ENCODE measurements at regions not wholly inside any gene's neighbourhood (a gene's known extent, or its start where the extent isn't known, plus 50 kb on each side); places are given as distances from the start of the nearest gene placed in this dataset.
A peak's percentile ranks its signal among the peaks of the same experiment; 100 is the strongest.
"Not testable (repeated sequence)": the region's sequence is repeated elsewhere in the genome, so short reads cannot be mapped to it uniquely, and the experiment has no call there.

GRCh38 chr20:52361650-52362049 is 170.1 kb upstream of the ZFP64 start:
- no peak for DNase-seq

DNA sequence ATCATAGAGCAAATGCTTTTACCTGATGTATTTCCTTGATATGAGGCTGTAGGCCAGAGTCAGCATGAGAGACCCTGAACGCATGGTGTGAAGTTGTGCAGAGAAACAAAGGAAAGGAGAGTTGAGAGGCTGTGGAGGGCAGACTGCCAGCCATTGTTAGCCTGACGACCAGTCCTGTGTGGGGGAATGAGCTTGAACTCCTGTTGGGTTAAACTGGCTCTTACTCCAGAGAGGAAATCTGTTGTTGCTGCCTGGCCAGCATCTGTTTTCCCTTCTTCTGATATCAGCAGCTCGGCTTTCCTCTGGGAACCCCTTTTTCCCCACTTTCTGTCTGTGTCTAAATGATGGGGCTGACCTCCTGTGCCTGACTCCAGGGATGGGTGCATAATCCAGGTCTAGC is 158.2 kb upstream of the ZFP64 start:
- DNase-seq: no peak

GRCh38 chr20:52348434-52348833 is 156.9 kb upstream of the ZFP64 start:
- no peak for DNase-seq

DNA sequence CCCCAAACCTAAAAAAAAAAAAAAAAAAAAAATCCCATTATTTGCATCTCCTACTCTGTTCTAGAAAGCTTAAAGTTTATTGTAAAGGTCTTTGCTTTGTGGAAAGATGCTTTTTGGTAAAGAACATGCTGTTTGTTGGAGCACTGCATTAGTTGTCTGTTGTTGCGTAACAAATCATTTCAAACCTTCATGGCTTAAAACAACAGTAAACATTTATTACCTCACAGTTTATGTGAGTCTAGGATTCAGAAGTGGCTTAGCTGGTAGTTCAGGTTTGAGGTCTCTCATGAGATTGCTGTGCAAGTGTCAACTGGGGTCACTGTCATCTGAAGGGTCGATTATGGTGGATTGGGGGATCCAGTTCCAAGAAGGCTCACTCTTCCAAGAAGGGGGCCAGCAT is 155.2 kb upstream of the ZFP64 start:
- DNase-seq: no peak

DNA sequence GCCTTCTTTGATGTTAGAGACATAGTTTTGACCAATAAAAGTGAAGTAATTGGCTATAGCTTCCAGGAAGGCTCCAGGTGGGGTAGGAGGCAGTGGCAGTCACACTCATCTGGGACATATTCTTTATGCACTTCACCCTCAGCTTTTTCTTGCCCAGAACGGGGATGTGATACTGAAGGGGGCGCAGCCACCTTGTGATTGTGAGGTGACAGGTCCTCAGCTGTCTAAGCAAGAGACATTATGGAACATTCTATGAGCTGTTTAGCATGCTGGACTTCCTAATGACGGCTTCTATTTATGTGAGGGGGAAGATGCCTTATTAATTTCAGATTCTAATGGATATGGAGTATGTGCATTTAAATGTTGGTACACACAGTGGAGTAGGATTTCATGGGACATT is 151.3 kb upstream of the ZFP64 start:
- DNase-seq: no peak

DNA sequence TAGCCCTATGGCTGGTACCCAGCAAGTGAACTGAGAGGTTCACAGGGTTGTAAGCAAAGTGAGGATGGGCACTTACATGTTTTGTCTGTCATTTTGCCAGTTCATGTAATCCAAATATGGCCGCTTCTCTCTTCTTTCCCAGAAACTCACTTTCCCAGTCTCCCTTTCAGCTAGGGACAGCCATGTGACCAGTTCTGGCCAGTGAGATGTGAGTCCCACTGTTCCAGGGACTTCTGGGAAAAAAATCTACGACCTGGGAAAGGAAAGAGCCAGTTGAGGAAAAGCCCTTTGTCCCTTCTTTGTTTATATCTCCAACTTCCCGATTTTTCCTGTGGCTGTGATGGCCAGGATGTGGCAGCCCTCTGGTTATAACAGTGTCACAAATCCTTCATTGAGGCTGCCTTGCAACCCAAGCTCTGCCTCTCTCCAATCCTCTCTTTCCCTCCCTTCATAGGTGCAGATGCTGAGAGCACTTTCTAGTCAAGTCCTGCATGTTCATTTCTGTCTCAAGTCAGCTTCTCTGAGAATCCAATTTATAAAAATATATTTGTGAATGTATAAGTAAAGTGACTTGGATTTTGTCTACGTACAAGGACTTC is 148.6 kb upstream of the ZFP64 start:
- DNase-seq: no peak

DNA sequence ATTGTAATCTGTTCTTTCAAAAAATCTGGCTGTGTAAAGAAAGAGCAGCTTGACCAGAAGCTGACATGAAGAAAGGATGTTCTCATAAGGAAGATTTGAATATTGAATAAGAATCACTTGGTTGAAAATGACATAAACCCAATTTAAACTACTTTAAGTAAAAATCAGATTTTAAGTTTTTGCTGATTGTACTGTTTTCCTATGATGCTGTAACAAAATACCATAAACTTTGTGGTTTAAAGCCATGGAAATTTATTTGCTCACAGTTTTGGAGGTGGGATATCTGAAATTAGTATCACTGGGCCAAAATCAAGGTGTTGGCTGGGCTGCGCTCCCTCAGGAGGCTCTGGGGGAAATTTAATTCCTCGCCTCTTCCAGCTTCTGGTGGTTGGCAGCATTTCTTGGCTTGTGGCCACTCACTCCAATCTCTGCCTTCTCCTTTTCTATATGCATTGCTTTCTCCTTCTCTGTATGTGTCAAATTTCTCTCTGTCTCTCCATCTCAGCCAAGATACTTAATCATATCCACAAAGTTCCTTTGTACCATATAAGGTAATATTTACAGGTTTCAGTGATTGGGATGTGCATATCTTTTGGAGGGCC is 141.2 kb upstream of the ZFP64 start:
- no peak for DNase-seq

GRCh38 chr20:52332230-52332629 is 140.7 kb upstream of the ZFP64 start:
- DNase-seq: no peak

GRCh38 chr20:52331655-52332054 is 140.1 kb upstream of the ZFP64 start:
- DNase-seq: no peak

DNA sequence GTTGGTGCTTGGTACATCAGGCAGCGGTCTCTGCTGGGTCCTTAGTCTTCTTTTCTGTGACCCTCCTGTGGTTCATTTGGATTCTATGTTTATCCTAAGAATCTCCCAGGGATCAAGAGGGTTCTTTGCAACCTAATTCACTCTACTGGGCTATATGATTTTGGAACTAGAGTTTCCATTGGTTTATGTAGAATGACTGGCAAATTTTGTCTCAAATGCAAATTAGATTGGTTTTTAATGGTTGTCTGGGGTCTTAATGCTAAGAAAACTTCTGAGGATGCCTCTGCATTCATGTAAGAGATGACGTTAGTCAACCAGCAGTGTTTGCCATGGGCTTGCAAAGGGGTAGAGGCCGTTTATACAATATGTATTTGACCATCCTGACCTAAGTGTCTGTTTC is 129.8 kb upstream of the ZFP64 start:
- no peak for DNase-seq

- no peak for DNase-seq
These were observed 127.1 kb upstream of the ZFP64 start for GRCh38 chr20:52318651-52319050.

DNA sequence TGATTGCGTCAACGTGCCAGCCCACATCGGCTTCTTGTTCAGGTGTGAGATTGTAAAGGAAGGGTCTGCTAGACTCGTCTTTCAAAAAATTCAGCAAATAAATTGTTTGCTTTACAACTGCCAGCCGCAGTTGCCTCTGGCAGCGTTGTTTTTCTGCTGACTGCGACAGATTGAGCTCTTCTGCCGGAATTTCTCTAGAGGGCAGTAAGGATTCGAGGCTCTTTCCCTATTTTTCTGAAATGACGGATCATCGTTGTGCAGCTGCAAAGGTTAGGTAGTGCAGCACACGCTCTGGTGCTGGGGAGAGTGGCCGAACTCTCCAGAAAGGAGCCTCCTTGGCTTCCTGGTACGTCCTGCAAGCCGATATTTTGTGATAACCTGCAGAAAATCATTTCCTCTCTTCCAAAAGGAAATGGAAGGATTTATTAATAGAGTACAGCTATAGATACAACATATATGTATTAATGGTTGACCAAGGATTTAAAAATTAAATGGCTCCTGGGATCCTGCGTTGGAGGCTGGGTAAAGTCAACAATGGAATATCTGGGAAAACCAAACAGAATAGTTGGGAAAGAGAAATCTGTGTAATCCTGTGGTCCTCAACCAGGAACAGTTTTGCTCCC is 121.9 kb upstream of the ZFP64 start:
- DNase-seq: peak; percentile 45

DNA sequence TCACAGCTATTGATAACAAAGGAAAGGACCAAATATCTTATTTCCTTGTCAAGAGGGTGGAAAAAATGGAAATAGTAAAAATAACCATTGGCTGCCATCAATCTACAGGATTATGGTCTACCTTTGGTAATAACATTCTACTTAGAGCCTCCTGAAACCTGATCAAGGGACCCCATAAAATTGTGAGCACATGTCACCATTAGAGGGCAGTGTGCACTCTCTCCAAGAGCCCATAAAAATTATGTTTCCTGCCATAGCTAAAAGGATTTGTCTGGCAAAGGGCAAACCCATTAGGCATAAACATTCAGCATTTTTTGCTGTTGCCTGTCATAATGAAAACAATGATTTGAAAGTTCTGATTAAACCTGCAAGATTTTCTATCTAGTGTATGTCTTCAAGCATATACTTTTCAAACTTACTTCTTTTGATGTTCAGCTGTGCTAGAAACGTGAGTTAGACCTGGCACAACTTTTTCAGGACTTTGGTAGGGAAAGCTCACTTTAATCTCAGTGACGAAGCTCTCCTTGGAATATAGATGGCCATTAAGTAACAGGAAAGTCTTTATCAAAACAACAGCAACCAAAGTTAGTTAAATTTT is 120.7 kb upstream of the ZFP64 start:
- no peak for DNase-seq

DNA sequence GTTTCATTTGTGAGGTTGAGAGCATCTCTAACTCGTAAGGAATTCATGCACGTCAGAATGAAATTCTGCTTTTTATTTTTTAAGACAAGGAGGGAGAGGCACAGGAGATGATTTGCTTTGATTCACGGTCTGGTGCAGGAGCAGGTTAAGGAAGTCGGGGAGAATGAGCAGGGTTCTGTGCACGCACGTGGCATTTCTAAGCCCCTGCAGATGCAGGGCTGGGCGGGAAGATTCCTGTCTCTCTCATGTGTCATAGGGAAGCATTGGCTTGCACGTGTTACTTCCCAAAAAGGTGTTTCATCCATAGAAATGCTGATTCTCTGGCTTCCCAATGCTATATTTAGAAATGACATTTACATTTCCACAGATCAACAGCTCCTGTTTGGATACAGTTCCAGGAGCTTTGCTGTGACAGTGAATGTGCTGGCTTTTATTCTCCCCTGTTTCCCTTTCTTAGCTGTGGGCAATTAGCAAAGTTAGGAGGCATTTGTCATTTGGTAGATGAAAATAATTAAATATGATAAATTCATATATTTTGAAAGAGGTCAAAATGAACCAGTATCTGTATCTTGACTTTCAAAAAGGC is 119.7 kb upstream of the ZFP64 start:
- DNase-seq: no peak

DNA sequence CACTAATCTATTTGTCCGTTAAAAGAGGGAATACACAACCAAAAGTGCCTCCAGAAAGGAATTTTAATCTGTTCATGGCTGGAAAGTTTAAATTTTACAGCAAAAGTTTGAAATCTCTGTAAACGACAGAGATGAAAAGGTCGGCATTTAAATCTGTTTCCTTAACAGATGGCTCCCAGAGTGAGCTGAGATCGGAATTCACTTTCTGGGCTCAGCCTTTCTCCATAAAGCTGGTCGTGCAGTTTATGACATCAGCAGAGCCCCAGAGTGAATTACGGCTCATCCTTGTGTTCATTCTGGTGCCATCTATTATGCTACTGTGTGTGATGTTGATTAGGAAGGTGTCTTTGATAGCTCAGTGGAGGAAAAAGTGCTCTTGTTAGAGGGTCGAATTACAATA is 117.6 kb upstream of the ZFP64 start:
- no peak for DNase-seq

GRCh38 chr20:52306477-52306876 is 114.9 kb upstream of the ZFP64 start:
- DNase-seq: no peak

DNA sequence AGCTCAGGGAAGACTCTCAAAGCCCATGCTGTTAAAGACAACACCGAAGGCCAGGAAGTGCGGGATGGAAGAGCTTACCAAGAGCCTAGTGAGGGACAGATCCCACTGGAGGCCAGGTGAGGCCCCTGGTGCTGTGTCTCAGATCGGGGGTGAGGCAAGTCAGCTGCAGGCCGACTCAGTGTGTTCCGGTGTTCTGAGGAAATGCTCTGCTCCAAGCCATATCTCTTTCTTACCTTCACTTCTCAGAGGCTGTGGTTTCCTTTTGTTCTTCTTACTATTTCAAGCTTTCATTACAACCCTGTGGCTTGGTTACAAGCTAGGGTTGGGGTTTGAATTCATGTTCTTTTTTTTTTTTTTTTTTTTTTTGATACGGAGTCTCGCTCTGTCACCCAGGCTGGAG is 114.3 kb upstream of the ZFP64 start:
- DNase-seq: no peak

DNA sequence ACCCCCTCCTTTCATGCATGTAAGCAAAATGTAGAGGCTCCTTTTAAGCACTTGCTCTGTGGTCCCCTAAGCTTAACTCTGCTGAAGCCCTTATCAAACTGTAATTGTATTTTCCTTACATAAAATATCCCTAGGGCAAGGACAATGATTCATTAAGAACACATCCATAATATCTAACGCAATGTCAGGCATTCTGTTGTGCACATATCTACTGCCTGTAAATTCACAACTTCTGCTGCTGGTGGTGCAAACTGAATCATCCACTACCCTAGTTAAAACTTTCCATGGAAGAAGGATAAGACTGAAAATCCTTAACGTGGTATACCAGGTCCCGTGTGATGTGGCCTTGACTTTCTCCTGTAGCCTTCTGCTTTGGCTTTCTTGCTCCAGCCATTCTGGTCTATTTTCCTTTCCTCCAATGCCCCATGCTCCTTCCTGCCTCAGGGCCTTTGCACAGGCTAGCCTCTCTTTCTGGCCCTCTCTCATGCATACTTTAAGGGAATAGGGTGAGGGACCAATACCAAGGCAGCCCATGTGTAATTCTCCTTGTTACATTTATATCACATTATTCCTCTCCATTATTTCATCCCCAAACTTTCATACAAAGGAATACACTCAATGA is 113.6 kb upstream of the ZFP64 start:
- no peak for DNase-seq

DNA sequence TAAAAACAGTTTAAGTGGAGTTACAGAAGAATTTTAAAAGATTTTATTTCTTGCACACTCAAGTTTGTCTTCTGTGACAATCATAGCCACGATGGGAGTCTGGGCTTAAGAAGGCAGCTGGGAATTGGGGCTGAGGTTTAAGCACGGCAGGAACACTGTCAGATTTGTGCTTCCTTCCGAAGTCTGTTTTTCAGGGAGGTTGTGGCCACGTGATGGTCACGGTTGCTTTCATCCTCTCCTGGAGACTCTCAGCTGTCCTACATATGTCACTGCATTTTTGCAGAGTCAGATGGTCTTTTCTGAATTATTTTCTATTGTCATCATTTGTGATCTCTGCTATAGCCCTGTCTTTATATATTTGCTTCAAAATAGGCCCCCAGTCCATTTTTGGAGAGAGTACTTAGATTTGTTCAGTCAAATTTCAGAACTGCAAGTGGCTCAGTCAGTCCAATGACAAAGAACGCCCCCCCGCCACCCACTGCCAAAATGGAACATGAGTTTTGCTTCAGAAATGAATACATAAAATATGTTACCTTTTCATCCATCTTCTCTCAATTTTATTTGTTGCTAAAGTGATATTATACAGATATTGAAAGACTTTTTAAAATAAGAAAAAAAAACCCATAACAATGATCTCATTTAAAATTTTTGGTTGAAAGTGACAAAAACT is 111.8 kb upstream of the ZFP64 start:
- DNase-seq: no peak

DNA sequence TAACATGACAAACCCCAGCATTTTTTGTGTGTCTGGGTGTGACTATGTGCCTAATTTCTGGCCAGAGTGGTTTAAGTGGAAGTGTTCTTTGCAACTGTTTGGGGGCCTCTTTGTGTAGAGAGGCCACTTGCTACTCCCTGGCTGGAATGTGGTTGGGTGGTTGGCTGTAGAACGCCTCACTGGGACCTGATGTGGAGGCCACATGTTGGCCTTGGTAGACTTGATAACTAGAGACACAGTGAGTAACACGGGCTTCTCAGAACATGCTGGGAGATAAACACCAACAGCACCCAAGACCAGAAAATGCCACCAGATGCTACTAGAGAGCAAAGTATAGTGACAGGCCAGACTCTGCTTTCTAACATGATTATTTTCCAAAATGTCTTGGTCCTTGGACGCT is 111.2 kb upstream of the ZFP64 start:
- no peak for DNase-seq

- not testable (repeated sequence) for DNase-seq
These were observed 110.5 kb upstream of the ZFP64 start for GRCh38 chr20:52302051-52302450.

DNA sequence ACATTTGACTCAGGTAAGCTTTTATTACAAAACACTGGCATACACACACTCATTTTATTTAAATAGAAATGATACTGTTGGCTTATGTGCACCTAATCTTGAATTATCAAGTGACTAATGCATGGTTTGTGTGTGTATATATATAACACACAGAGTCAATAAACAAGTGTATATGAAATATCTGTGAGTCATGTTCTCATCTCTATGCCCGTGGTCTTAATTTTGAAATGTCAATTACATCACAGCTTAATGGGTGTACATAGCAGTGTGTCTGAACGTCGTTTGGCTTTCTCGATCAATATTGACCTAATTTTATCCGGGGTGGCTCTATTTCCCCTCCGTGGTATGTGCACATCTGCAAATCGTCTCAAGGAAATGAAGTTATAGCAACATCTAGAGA is 104.0 kb upstream of the ZFP64 start:
- no peak for DNase-seq

- DNase-seq: no peak
These were observed 102.6 kb upstream of the ZFP64 start for GRCh38 chr20:52294106-52294628.

Measured in NCI-H187 treated with DMSO at 0.1 percent for 48 hours (cell line).